Endothelial cell of umbilical vein (primary cell): ENCODE measurements at regions not wholly inside any gene's neighbourhood (a gene's known extent, or its start where the extent isn't known, plus 50 kb on each side); places are given as distances from the start of the nearest gene placed in this dataset.

Experiments used
- BruUV-seq: library from RNA; stranded (reverse); fragments of 400-500 nt; replicated peaks from 2 replicates; lab custom pipeline; 2021; lab: Mats Ljungman, UMichigan
- CTCF ChIA-PET: fragments of 300-600, 350-600 bp; sonication (Branson Sonifier 250); formaldehyde crosslinking; loops from one replicate; lab custom pipeline; 2021; ENCODE audit warnings: antibody characterized with exemption, inconsistent platforms; lab: Charles Lee
- POLR2A ChIA-PET: fragments of 300-600, 350-600 bp; sonication (Branson Sonifier 250); formaldehyde crosslinking; loops from one replicate; lab custom pipeline; 2021; ENCODE audit warnings: antibody characterized with exemption, inconsistent platforms; lab: Charles Lee
- DNase-seq: peaks from one replicate; pipeline ENCODE4 v3.0.0-alpha.2; 2011; ENCODE audit warnings: low read depth, low spot score
- FAIRE-seq: peaks from 2 replicates; lab custom pipeline; 2011; peaks lifted over from hg19 to GRCh38; lab: Jason Lieb, UNC
- H2AFZ ChIP-seq: 2 replicates; pipeline ENCODE4 v1.6.0; 2012; ENCODE audit warnings: low read depth, low read length, control low read depth, inconsistent platforms
- H3K27ac ChIP-seq: 2 replicates; pipeline ENCODE4 v1.5.1; 2011; ENCODE audit warnings: low read depth, mild to moderate bottlenecking, control low read depth, low read length, moderate library complexity; ENCODE audit not compliant: insufficient read depth
- H3K27me3 ChIP-seq, 2 experiments: 2 replicates each; pipeline versions ENCODE4 v1.6.0 to v1.6.1; 2011; ENCODE audit warnings: low read length in 2 of 2, mixed read lengths in 1 of 2; ENCODE audit not compliant: control insufficient read depth in 2 of 2, insufficient read depth in 2 of 2
- H3K36me3 ChIP-seq, 2 experiments: 2 replicates in 1 of 2; 3 replicates in 1 of 2; pipeline ENCODE4 v1.5.1; 2011; ENCODE audit warnings: low read length in 2 of 2, mild to moderate bottlenecking in 1 of 2, moderate library complexity in 1 of 2; ENCODE audit not compliant: control insufficient read depth in 2 of 2, insufficient read depth in 2 of 2; ENCODE audit errors: extremely low read depth in 1 of 2
- H3K4me1 ChIP-seq: 3 replicates; pipeline ENCODE4 v1.5.1; 2011; ENCODE audit warnings: mild to moderate bottlenecking, low read length; ENCODE audit not compliant: control insufficient read depth, insufficient read depth; ENCODE audit errors: extremely low read depth
- H3K4me2 ChIP-seq: 2 replicates; pipeline ENCODE4 v1.6.1; 2011; ENCODE audit warnings: low read length, control low read depth, mixed read lengths; ENCODE audit not compliant: insufficient read depth
- H3K4me3 ChIP-seq, 3 experiments: fragments of 200-600 bp in 1 of 3; sonication (generic), shearing (Covaris generic) in 1 of 3; replicated peaks in 1 of 3; 2 replicates each; pipeline ENCODE4 v1.5.1; 2011 to 2016; ENCODE audit warnings: control low read depth in 3 of 3, low read length in 3 of 3, mild to moderate bottlenecking in 2 of 3, inconsistent platforms in 1 of 3, low read depth in 1 of 3, moderate library complexity in 1 of 3; ENCODE audit not compliant: insufficient read depth in 1 of 3
- H3K79me2 ChIP-seq: 2 replicates; pipeline ENCODE4 v1.6.0; 2012; ENCODE audit warnings: low read length, inconsistent platforms; ENCODE audit not compliant: control insufficient read depth, insufficient read depth
- H3K9ac ChIP-seq: replicated peaks from 2 replicates; pipeline ENCODE3; 2011; ENCODE audit warnings: low read length, control low read depth; ENCODE audit not compliant: insufficient read depth; ENCODE audit errors: extremely low read depth
- H3K9me1 ChIP-seq: replicated peaks from 3 replicates; pipeline ENCODE4 v1.6.0; 2011; ENCODE audit warnings: mild to moderate bottlenecking, low read length; ENCODE audit not compliant: control insufficient read depth, insufficient read depth; ENCODE audit errors: extremely low read depth
- H3K9me3 ChIP-seq: replicated peaks from 2 replicates; pipeline ENCODE4 v1.5.1; 2012; ENCODE audit warnings: low read length, inconsistent platforms; ENCODE audit not compliant: control insufficient read depth, insufficient read depth
- H4K20me1 ChIP-seq: replicated peaks from 2 replicates; pipeline ENCODE3; 2011; ENCODE audit warnings: mild to moderate bottlenecking, low read length; ENCODE audit not compliant: control insufficient read depth, insufficient read depth; ENCODE audit errors: extremely low read depth
- CTCF ChIP-seq, 2 donors: IDR thresholded peaks; 1 replicate in 1 of 2; 2 replicates in 1 of 2; pipeline ENCODE4 v1.5.1; 2011; ENCODE audit warnings: low read length in 2 of 2, mild to moderate bottlenecking in 2 of 2, moderate library complexity in 2 of 2, control low read depth in 1 of 2, inconsistent platforms in 1 of 2, low read depth in 1 of 2; ENCODE audit not compliant: insufficient read depth in 1 of 2; ENCODE audit errors: extremely low read depth in 1 of 2
- EZH2 ChIP-seq: IDR thresholded peaks from 2 replicates; pipeline ENCODE4 v1.6.1; 2012; ENCODE audit warnings: borderline replicate concordance, low read depth, mild to moderate bottlenecking, moderate library complexity, low read length, inconsistent platforms; ENCODE audit not compliant: severe bottlenecking
- FOS ChIP-seq: IDR thresholded peaks from 2 replicates; pipeline ENCODE4 v1.6.1; 2011; ENCODE audit warnings: mild to moderate bottlenecking, low read length, moderate library complexity, borderline replicate concordance; ENCODE audit not compliant: insufficient read depth
- GATA2 ChIP-seq: IDR thresholded peaks from 2 replicates; pipeline ENCODE4 v1.7.0; 2011; ENCODE audit warnings: low read depth, mild to moderate bottlenecking, moderate library complexity, mixed read lengths, low read length; ENCODE audit not compliant: insufficient read length, insufficient read depth
- JUN ChIP-seq: IDR thresholded peaks from 2 replicates; pipeline ENCODE4 v1.6.1; 2011; ENCODE audit warnings: borderline replicate concordance, low read depth; ENCODE audit not compliant: insufficient read length, insufficient read depth
- MYC ChIP-seq: IDR thresholded peaks from one replicate; pipeline ENCODE4 v1.6.1; 2011; ENCODE audit warnings: mild to moderate bottlenecking, low read depth, low read length
- POLR2A ChIP-seq: IDR thresholded peaks from 2 replicates; pipeline ENCODE4 v1.6.1; 2012; ENCODE audit warnings: low read depth, mild to moderate bottlenecking, control low read depth, low read length
- POLR2AphosphoS5 ChIP-seq: IDR thresholded peaks from 2 replicates; pipeline ENCODE4 v1.6.1; 2012; ENCODE audit warnings: low read depth, mild to moderate bottlenecking, control low read depth, low read length, moderate library complexity; ENCODE audit not compliant: insufficient read depth
- dilution Hi-C: fragments of 300-500 bp; cut with MboI; formaldehyde crosslinking; loops from one replicate; pipeline ENCODE4 v1.15.0; 2019; ENCODE audit warnings: low sequenced_read_pairs; ENCODE audit not compliant: extremely low pct_ligation_motif_present
- intact Hi-C: fragments of 100-400 bp; cut with micrococcal nuclease; formaldehyde crosslinking; loops from one replicate; pipeline ENCODE4 v1.10.0; 2022
- TF ChIP-seq, protein P1 (sequence below): IDR thresholded peaks from 2 replicates; pipeline ENCODE4 v1.6.1; 2011; ENCODE audit not compliant: insufficient read depth, insufficient read length

DNA sequence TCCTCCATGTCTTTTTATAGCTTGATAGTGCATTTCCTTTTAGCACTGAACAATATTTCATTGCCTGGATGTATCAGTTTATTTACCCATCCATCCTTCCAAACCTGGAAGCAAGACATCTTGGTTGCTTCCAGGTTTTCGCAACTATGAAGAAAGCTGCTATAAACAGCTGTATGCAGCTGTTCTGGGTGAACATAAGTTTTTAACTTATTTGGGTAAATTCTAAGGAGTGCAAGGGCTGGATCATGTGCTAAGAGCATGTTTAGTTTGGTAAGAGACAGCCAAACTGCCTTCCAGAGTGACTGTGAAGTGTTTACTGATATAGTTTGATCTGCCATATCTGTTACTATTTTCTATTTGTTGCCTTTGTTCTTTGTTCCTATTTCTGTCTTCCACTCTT lies 58.5 kb downstream of the CSF2 start:
- no peaks in the 10 kb centered on the region for H3K9me3 ChIP-seq
- no peak overlapping the region for H3K27ac ChIP-seq
- FAIRE-seq (no peak), DNase-seq (no peak)
- no peaks in the 10 kb centered on the region for H3K4me1 ChIP-seq
- ChIA-PET POLR2A (no interaction called here), CTCF (interaction anchor here (1.1 kb wide), 1 partner anchor 67 kb away, joined by 4 read pairs; no protein-coding TSS in a partner anchor)
- intact Hi-C loops: no loop called here
- peaks cover 9 to 14% of the 10 kb centered on the region in 2 experiments for H3K27me3 ChIP-seq
- no peaks in the 10 kb centered on the region for H3K9me1 ChIP-seq
- H3K9ac ChIP-seq: no peak overlapping the region
- dilution Hi-C loops: no loop called here
- no peak overlapping the region for H3K4me2 ChIP-seq
- H2AFZ ChIP-seq: no peak overlapping the region
- no peaks in the 10 kb centered on the region for H4K20me1 ChIP-seq
- H3K36me3 ChIP-seq: no peaks in the 10 kb centered on the region
- BruUV-seq: no TSS peak
- TF ChIP-seq EZH2 (no peak), MYC (no peak), POLR2A (no peak), POLR2AphosphoS5 (no peak), FOS (no peak), CTCF (IDR thresholded peaks at IDR 0.05; ENCODE audit: extremely low read depth in 1 of 2, insufficient read depth in 1 of 2, low read depth in 1 of 2, low read length in 2 of 2) (no peak), GATA2 (no peak), JUN (no peak)
- TF ChIP-seq, protein P1, sequence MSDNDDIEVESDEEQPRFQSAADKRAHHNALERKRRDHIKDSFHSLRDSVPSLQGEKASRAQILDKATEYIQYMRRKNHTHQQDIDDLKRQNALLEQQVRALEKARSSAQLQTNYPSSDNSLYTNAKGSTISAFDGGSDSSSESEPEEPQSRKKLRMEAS: no peak
- H3K79me2 ChIP-seq: no peaks in the 10 kb centered on the region
- no peak overlapping the region for H3K4me3 ChIP-seq
